IPS-20b (cell line): ENCODE measurements at regions not wholly inside any gene's neighbourhood (a gene's known extent, or its start where the extent isn't known, plus 50 kb on each side); places are given as distances from the start of the nearest gene placed in this dataset.

Source experiments
- H3K27ac ChIP-seq: one replicate; pipeline ENCODE4 v1.5.1; 2013; ENCODE audit warnings: low read length
- H3K27me3 ChIP-seq: 2 replicates; pipeline ENCODE4 v1.6.1; 2013; ENCODE audit warnings: mild to moderate bottlenecking, low read length, inconsistent platforms; ENCODE audit not compliant: insufficient read depth
- H3K36me3 ChIP-seq: 2 replicates; pipeline ENCODE4 v1.6.1; 2013; ENCODE audit warnings: low read depth, mild to moderate bottlenecking, inconsistent platforms, low read length, moderate library complexity; ENCODE audit not compliant: insufficient read depth
- H3K4me1 ChIP-seq: 2 replicates; pipeline ENCODE4 v1.6.1; 2013; ENCODE audit warnings: mild to moderate bottlenecking, control low read depth, inconsistent platforms, low read length, moderate library complexity; ENCODE audit not compliant: insufficient read depth
- H3K4me3 ChIP-seq: 2 replicates; pipeline ENCODE4 v1.5.1; 2013; ENCODE audit warnings: mild to moderate bottlenecking, low read length, inconsistent platforms
- H3K9ac ChIP-seq: 2 replicates; pipeline ENCODE4 v1.6.1; 2013; ENCODE audit warnings: low read depth, mild to moderate bottlenecking, inconsistent platforms, low read length, moderate library complexity
- H3K9me3 ChIP-seq: 2 replicates; pipeline ENCODE4 v1.6.1; 2013; ENCODE audit warnings: mild to moderate bottlenecking, low read depth, low read length, inconsistent platforms; ENCODE audit not compliant: insufficient read depth

DNA sequence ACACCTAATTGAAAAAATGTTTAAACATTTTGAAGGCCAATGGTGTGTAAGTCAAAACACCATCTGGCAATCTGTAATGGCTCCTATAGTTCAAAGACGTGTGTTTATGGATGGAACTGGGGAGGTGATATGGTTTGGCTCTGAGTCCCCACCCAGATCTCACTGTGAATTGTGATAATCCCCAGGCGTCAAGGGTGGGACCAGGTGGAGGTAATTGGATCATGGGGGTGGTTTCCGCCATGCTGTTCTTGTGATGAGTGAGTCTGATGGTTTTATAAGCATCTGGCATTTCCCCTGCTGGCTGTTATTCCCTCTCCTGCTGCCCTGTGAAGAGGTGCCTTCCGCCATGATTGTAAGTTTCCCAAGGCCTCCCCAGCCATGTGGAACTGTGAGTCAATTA, 52.2 kb downstream of the ADRA2C start:
- no peak overlapping the region for H3K4me3 ChIP-seq
- H3K36me3 ChIP-seq: no peaks in the 10 kb centered on the region
- H3K9me3 ChIP-seq: no peaks in the 10 kb centered on the region
- no peak overlapping the region for H3K9ac ChIP-seq
- H3K4me1 ChIP-seq: no peaks in the 10 kb centered on the region; the same call in 1 of the 2 replicates
- H3K27me3 ChIP-seq: peaks cover 8% of the 10 kb centered on the region; the same call in 1 of the 2 replicates
- H3K27ac ChIP-seq: no peak overlapping the region

DNA sequence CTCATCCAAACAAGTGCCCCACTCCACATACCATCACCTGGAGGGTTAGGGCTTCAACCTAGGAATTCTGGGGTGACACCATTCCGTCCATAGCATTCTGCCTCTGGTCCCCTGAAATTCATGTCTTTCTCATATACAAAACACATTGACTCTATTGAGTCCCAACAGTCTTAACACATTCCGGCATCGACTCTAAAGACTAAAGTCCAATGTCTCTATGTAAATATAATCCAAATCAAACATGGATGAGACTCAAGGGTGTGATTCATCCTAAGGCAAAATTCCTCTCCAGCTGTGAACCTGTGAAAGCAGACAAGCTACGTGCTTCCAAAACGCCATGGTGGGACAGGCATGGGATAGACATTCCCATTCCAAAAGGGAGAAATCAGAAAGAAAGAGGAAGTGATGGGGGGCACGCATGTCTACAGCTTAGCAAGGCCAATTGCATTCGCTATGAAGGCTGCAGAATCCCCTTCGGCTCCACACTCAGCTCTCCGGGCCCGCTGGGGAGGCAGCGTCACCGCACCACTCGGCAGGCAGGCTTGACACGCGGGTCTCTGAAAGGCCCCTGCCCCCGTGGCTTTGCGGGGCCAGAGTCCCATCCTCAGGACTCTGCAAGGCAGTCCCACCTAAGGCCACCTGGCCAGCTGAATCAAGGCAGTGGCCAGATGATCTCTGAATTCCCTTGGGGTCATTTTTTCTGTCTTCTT, 53.2 kb downstream of the ADRA2C start:
- no peaks in the 10 kb centered on the region for H3K9me3 ChIP-seq
- no peaks in the 10 kb centered on the region for H3K36me3 ChIP-seq
- H3K27me3 ChIP-seq: peaks cover 8% of the 10 kb centered on the region; the same call in 1 of the 2 replicates
- H3K9ac ChIP-seq: no peak overlapping the region
- no peaks in the 10 kb centered on the region; the same call in 1 of the 2 replicates for H3K4me1 ChIP-seq
- H3K27ac ChIP-seq: no peak overlapping the region
- H3K4me3 ChIP-seq: no peak overlapping the region

DNA sequence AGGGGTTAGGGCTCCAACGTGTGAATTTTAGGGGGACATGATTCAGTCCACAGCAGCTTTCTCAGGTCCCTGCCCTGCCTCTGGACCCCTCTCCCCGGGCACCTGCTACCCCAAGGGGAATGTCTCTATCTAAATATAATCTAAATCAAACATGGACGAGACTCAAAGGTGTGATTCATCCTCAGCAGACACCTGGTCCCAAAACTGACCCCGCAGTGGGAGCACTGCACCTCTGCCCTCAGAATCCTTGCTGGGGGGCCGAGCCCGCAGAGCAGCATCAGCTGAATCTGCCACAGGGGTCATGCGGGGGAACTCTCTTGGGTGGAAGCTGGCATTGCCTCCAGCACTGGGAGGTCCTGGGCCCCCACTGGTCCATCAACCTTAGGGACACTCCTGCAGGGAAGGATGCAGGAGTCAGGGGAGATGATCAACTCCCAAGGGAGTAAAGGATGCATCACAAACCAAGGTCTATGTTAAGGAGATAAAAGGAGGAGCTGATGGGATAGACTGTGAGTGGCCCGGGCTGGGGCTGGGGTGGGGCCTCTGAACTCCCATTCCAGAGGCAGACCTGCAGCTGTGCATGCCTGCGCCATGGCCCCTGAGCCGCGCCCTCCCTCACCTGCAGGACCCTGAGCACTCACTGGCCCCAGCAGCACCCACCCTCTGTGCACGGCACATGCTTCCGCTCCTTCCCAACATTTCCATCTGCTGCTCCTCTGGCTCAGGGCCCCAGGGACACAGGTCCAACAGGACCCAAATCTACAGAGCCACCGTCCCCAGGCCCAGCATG, 54.0 kb downstream of the ADRA2C start:
- Histone ChIP-seq H3K27me3 (peaks cover 8% of the 10 kb centered on the region; the same call in 1 of the 2 replicates), H3K36me3 (no peaks in the 10 kb centered on the region), H3K9me3 (no peaks in the 10 kb centered on the region), H3K9ac (no peak overlapping the region), H3K4me1 (no peaks in the 10 kb centered on the region; the same call in 1 of the 2 replicates), H3K27ac (no peak overlapping the region), H3K4me3 (no peak overlapping the region)

DNA sequence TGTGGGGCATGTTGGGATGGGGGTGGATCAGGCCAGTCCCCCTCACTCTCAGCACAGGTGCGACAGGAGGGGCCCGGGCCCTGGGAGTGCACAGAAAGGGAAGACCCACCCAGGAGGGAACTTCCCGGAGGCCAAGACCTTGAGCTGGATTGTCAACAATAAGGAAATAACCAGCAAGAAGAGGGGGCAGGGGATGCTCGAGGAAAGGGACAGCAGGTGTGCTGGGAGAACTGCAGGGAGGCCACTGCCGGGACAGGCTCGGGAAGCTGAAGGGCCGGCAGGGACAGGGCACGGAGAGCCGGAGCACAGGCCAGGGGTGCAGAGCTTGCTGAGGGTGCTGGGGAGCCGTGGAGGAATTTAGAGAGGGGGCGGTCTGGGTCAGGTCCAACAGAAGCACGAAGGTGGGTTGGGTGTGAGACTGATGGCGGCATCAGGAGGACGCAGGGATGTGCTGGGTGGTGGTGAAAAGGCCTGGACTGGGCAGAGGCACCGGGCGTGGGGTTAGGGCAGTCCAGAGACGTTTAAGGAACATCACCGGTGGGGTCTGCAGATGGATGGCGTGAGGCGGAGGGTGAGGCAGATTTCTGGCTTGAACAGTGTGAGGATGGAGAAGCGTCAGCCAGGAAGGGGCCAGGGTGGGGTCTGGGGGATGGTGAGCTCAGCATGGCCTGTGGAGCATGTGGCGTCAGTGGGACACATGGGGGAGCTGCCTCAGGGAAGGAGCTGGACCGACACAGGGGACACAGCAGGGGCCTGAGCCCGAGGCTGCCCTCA, 54.8 kb downstream of the ADRA2C start:
- Histone ChIP-seq H3K9me3 (no peaks in the 10 kb centered on the region), H3K27ac (no peak overlapping the region), H3K36me3 (no peaks in the 10 kb centered on the region), H3K4me1 (no peaks in the 10 kb centered on the region; the same call in 1 of the 2 replicates), H3K27me3 (peaks cover 8% of the 10 kb centered on the region; the same call in 1 of the 2 replicates), H3K4me3 (no peak overlapping the region), H3K9ac (no peak overlapping the region)

DNA sequence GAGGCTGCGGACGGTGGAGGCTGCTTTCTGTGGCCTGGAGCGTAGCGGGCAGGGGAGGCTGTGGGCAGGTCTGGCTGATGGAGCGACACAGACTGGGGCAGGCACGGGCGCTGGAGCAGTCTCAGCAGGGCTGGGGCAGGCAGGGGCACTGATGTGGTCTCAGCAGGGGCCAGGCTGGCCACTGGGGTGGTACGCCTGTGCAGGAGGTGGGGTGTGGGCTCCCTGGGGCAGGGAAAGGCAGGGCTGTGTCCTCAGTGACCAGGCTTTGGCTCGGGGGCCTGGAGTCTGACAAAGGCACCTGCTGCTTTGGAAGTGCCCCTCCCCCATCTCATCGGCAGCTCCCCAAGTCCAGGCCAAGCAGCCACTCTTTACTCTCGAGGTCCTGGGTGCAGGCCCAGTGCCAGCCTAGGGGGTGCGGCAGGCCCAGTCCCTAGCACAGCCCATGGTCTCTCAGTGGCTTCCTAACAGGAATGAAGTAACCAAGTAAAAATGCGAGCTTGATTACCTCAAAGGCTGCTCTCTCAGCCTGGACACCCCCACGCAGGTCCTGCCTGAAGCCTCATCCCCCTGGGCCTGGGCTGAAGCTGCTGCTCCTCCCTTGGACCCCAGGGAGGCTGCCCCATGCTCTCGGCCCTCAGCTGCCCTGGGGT, 55.5 kb downstream of the ADRA2C start:
- Histone ChIP-seq H3K9me3 (no peaks in the 10 kb centered on the region), H3K27ac (no peak overlapping the region), H3K4me3 (no peak overlapping the region), H3K36me3 (no peaks in the 10 kb centered on the region), H3K4me1 (no peaks in the 10 kb centered on the region; the same call in 1 of the 2 replicates), H3K27me3 (peaks cover 13% of the 10 kb centered on the region), H3K9ac (no peak overlapping the region)

DNA sequence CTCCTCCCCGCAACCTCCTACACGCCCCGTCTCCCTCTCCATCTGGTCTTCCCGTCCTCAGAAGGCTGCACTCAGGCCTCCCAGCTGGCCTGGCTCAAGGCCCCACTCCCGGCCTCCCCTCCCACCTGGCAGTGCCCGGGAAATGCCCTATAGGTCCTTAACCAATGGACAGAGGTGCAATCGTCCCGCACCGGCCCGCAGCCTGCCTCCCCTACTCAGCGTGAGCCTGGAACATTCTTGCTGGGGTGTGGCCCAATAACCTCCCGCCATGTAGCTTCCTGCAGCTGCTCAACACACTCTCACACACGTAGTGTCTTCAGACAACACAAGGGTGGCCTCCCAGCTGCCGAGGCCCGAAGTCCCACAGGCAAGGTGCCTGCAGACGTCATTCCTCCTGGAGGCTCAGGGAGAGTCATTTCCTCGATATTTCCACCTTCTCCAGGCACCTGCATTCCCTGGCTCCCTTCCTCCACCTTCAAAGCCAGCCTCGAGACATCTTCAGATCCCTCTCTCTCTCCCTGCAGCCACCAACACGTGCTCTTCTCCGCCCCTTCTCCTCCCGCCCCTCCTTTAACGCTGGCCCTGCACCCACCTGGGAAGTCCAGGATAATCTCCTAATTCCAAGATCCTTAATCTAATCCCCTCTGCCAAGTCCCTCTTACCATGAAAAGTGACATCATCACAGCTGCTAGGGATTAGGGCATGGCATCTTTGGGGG, 56.2 kb downstream of the ADRA2C start:
- Histone ChIP-seq H3K9me3 (no peaks in the 10 kb centered on the region), H3K27me3 (peaks cover 17% of the 10 kb centered on the region), H3K27ac (no peak overlapping the region), H3K9ac (no peak overlapping the region), H3K36me3 (no peaks in the 10 kb centered on the region), H3K4me1 (no peaks in the 10 kb centered on the region; the same call in 1 of the 2 replicates), H3K4me3 (no peak overlapping the region)

DNA sequence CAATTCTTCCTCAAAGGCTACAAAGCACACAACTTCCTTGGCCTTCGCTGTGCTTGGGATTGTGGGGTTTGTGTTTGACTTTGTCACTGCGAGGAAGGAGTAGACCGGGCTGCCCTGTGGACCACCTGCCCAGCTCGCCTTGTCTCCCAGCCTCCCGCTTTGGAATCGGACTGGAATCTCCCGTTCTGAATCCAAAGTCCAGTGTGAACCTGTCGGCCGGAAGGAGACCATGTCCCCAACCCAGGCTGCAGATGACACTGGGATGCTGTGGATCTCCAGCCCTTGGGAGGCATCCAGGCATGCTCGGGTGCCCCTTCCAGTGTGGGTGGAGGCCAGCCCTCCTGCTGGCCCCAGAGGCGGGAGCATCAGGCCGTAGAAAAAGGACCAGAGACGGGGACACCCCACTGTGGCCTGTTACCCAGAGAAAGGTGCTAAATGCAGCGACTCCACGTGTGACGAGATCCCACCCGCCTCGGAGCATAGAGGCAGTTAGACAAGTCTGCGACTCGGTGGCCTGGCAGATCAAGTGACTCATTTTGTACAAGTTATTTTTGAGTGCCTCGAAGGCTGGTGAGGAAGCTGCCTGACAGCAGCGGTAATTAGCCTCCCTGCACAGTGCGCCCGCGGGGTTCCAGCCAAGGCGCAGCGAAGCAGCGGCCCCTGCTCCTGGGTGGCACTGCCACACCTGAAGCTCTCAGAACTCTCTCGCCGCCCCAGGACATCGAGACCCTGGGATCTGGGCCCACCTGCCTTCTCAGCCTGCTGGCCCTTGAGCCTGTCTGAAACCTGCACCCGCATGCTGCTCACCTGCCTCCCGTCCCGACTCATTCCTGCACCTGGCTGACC, 57.5 kb downstream of the ADRA2C start:
- Histone ChIP-seq H3K4me3 (no peak overlapping the region), H3K9me3 (no peaks in the 10 kb centered on the region), H3K36me3 (no peaks in the 10 kb centered on the region), H3K27ac (no peak overlapping the region), H3K27me3 (peaks cover 23% of the 10 kb centered on the region), H3K4me1 (no peaks in the 10 kb centered on the region; the same call in 1 of the 2 replicates), H3K9ac (no peak overlapping the region)

DNA sequence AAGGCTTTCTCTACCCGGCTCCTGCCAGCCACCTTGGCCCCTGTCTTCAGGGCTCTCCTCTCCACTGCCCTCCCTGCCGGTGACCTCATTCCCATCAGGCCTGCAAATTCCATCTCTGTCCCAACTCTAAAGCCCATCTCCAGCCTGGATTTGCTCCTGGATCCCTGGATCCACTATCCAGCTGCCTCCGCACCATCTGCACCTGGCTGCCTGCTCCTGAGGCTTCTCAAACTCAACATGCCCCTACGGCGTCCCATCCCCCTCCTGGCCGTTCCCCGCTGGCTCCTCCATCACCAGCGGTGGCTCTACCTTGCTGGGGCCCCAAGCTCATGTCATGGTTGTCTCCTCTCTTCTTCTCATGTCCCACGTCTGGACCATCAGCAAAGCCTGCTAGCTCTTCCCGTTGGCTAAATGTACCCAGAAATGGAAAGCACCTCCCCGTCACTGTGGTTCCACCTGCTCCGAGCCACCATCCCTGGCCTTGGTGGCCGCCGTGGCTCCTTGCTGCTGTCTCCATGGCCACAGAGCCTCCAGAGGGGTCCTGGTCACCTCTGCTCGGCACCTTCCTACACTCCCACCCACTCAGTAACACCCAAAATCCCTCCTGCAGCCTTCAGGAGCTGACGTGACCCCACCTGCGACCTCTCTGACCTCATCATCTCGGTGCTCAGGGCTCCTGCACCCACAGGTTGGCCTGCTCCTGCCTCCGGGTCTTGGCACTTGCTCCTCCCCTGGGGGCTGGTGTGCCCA, 58.5 kb downstream of the ADRA2C start:
- no peaks in the 10 kb centered on the region for H3K9me3 ChIP-seq
- no peaks in the 10 kb centered on the region for H3K36me3 ChIP-seq
- no peak overlapping the region for H3K9ac ChIP-seq
- H3K27me3 ChIP-seq: peaks cover 24% of the 10 kb centered on the region
- H3K4me1 ChIP-seq: no peaks in the 10 kb centered on the region; the same call in 1 of the 2 replicates
- H3K4me3 ChIP-seq: no peak overlapping the region
- no peak overlapping the region for H3K27ac ChIP-seq

DNA sequence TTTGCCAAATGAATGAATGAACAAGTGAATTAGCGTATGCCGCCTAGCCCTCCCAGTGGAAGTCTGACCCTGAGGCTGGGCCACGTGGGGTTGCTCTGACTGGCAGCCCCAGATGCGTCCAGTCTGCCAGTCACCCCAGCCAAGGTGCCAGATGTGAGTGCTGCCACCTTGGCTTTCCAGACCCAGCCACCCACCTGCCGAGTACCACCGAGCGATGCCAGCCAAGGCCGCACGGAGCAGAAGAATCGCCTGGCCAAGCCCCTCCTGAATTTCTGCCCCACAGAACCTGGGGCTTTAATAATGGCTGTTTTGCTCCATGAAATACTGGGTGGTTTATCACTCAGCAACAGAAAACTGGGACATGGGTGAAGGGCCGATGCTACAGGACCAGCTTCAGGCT, 59.3 kb downstream of the ADRA2C start:
- Histone ChIP-seq H3K4me1 (no peaks in the 10 kb centered on the region; the same call in 1 of the 2 replicates), H3K9me3 (no peaks in the 10 kb centered on the region), H3K36me3 (no peaks in the 10 kb centered on the region), H3K27ac (no peak overlapping the region), H3K27me3 (peaks cover 31% of the 10 kb centered on the region), H3K4me3 (no peak overlapping the region), H3K9ac (no peak overlapping the region)
